ENCODE measurements at regions not wholly inside any gene's neighbourhood (a gene's known extent, or its start where the extent isn't known, plus 50 kb on each side); places are given as distances from the start of the nearest gene placed in this dataset.

GRCh38 chr7:80288175-80289122 is 153.8 kb downstream of the GNAI1 start:
- no peak for DNase-seq

- no peak for DNase-seq
These were observed 153.0 kb downstream of the GNAI1 start for GRCh38 chr7:80287400-80288174.

GRCh38 chr7:80286611-80287010 is 152.0 kb downstream of the GNAI1 start:
- no peak for DNase-seq

- DNase-seq: no peak
These were observed 150.2 kb downstream of the GNAI1 start for GRCh38 chr7:80284855-80285254.

GRCh38 chr7:80279760-80280159 is 145.1 kb downstream of the GNAI1 start:
- no peak for DNase-seq

- no peak for DNase-seq
These were observed 144.1 kb downstream of the GNAI1 start for GRCh38 chr7:80278737-80279136.

- peak in 1 of 2 experiments; percentile 14 for DNase-seq
These were observed 143.1 kb downstream of the GNAI1 start for GRCh38 chr7:80277434-80278427.

Measured in NCI-H2081 (cell line).